RWPE1 (cell line): ENCODE measurements at regions not wholly inside any gene's neighbourhood (a gene's known extent, or its start where the extent isn't known, plus 50 kb on each side); places are given as distances from the start of the nearest gene placed in this dataset.

ENCODE experiments used
- CTCF ChIA-PET: fragments of 350-600 bp; sonication (Branson Sonifier 250); formaldehyde crosslinking; extraction: SDS; loops from one replicate; lab custom pipeline; 2021; lab: Yijun Ruan, JAX
- POLR2A ChIA-PET: fragments of 400-600 bp; formaldehyde crosslinking; extraction: SDS; loops from one replicate; lab custom pipeline; 2020; ENCODE audit warnings: antibody characterized with exemption; ENCODE audit not compliant: low non-redundant PET; lab: Yijun Ruan, JAX
- DNase-seq: peaks from one replicate; pipeline ENCODE4 v3.0.0; 2012; ENCODE audit warnings: low spot score
- H3K27ac ChIP-seq: fragments of 450-650 bp; 2 replicates; pipeline ENCODE4 v1.5.1; 2017
- TF ChIP-seq, protein P1 (sequence below): fragments of 450-650 bp; conservative IDR thresholded peaks from 2 replicates; pipeline ENCODE4 v1.5.1; 2017; ENCODE audit warnings: low read depth, mild to moderate bottlenecking

DNA sequence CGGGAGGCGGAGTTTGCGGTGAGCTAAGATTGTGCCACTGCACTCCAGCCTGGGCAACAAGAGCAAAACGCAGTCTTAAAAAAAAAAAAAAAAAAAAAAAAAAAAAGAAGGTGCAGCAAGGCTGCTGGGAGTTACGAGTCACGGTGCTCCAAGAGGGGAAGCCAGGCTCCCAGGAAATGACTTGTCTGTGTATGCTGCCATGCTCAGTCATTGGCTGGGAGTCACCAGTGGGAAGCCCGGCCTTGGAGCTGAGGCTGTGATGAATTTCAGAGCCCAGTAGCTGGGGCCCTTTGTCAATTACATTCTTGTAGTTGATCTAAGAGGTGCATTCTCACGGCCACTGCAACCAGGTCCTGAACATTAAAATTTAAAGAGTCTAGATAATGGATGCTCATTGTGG, 1105.1 kb upstream of the TENM3 start:
- ChIA-PET CTCF (no interaction called here), POLR2A (no interaction called here)
- DNase-seq: no peak
- no peak overlapping the region for H3K27ac ChIP-seq
- TF ChIP-seq, protein P1, sequence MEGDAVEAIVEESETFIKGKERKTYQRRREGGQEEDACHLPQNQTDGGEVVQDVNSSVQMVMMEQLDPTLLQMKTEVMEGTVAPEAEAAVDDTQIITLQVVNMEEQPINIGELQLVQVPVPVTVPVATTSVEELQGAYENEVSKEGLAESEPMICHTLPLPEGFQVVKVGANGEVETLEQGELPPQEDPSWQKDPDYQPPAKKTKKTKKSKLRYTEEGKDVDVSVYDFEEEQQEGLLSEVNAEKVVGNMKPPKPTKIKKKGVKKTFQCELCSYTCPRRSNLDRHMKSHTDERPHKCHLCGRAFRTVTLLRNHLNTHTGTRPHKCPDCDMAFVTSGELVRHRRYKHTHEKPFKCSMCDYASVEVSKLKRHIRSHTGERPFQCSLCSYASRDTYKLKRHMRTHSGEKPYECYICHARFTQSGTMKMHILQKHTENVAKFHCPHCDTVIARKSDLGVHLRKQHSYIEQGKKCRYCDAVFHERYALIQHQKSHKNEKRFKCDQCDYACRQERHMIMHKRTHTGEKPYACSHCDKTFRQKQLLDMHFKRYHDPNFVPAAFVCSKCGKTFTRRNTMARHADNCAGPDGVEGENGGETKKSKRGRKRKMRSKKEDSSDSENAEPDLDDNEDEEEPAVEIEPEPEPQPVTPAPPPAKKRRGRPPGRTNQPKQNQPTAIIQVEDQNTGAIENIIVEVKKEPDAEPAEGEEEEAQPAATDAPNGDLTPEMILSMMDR: no peak

DNA sequence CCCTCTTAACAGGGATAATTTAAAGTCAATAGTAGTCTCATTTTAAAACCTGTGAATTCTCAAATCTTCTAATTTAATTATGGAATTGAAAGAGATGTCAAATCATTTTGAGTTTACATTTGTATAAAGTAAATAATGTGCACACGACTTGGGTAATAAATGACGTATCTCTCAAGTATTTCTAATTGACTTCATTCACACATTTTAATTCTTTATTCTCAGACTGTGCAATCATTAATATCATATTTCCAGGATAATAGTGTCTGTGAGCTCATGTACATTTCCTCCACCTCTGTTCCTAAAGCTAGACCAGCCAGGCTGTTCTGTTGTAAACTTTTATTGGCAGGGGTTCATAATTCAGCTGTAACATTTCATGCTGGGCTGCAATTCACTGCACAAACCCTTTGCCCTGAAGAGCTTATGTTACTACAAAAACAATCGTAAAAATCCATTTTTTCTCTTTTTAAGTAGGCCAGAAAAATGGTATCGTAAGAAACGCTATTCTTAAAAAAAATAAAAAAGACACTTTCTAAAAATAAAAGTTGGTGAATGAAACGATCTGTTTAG, 1103.1 kb upstream of the TENM3 start:
- POLR2A ChIA-PET: no interaction called here
- CTCF ChIA-PET: no interaction called here
- H3K27ac ChIP-seq: no peak overlapping the region
- no peak for DNase-seq
- TF ChIP-seq, protein P1: no peak

DNA sequence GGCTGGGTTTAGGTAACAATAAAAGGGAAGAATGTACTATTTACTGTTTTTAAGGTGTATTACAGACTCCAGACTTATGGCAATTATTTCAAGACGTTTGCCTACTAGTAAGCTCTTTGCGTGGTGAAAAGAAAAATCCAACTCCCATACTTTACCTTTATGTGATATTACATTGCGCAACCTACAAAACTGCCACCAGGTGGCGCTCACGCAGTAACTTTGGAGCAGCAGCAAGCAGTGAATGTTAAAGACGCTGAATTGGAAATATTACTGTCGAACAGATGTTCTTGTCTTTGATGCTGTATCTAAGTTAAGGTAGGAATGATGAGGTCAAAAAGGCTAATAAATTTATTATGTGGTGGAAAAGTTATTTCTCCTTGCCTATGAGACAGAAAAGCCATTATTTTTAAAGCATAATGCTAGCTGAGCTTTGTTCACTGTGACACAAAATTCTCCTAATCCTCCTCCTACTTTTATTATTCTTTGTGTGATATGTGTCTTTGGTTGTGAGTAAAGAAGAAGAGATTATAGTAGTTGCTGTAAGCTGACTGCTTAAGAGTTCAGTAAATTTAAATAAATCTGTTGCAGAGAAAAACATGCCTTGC, 1099.8 kb upstream of the TENM3 start:
- TF ChIP-seq, protein P1: peak; percentile 85
- POLR2A ChIA-PET: no interaction called here
- no peak overlapping the region for H3K27ac ChIP-seq
- peak; percentile 50 for DNase-seq
- CTCF ChIA-PET: interaction anchor here (0.6 to 2.4 kb wide), 18 partner anchors 10 to 1781 kb away, joined by 3 to 17 read pairs (median 4); no protein-coding TSS in a partner anchor

DNA sequence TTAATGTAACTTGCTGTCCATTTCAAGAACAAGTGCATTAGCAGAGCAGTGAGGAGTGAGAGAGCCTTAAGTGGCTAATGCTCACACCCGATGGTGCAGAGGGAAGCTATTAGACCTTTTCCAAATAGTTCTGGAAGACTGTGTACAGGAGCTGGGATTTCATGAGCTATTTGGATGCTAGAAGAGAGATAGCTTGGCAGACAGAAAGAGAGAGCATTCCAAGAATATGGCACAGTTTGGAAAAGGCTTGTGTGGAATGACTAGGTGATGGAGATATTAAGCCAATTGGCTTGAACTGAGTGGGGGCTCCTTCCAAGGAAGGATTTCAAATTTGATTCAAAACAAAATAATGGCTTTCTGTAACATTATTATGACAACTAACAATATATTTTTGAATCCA, 1097.2 kb upstream of the TENM3 start:
- ChIA-PET POLR2A (no interaction called here), CTCF (no interaction called here)
- TF ChIP-seq, protein P1: no peak
- DNase-seq: no peak
- H3K27ac ChIP-seq: no peak overlapping the region

DNA sequence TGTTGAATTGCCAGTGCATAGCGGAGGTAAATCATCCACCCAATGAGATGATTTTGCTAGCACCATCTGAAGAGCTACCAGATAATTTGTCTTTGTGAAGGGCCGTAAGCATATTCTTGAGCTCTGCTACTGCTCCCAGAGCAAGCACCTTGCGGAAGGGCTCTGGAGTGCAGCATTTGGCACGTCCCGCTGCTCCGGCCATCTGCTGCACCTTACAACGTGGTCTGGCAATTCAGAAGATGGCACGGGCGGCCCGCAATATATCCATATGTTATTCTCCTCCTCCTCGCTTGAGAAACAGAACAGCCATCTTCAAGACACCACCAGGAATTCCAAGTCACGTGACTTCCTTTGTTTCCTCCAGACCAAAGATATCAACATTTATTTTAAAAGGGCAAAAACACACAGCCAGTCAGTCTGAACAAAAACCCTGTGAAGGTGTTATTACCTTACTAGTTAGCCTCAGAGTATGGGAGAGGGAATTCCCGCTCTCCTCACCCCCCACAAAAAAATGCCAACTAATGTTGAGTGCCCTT, 1095.7 kb upstream of the TENM3 start:
- no peak for DNase-seq
- no peak overlapping the region for H3K27ac ChIP-seq
- ChIA-PET CTCF (no interaction called here), POLR2A (no interaction called here)
- TF ChIP-seq, protein P1: no peak

DNA sequence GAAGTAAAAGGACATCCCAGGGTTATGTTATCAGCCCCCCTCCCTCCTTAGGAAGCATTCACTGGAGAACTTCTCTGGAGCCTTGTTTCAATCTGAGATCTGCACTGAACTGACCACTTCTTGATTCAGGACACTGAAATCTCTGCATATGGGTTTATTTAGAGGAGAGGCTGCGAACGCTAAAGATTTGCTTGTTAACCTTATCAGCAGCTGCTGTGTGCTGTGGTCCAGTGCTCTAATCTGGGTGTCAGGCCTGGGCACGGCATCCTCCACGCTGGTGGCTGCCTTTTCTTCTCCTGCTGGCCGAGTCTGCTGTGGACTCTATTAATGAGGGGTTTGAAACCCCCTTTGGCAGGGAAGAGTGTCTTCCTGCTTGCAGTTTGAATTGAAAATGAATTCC, 1094.7 kb upstream of the TENM3 start:
- ChIA-PET POLR2A (no interaction called here), CTCF (no interaction called here)
- no peak overlapping the region for H3K27ac ChIP-seq
- TF ChIP-seq, protein P1: no peak
- DNase-seq: no peak
